Endothelial cell of umbilical vein (primary cell): ENCODE measurements at regions not wholly inside any gene's neighbourhood (a gene's known extent, or its start where the extent isn't known, plus 50 kb on each side); places are given as distances from the start of the nearest gene placed in this dataset.

Source experiments
- BruUV-seq: library from RNA; stranded (reverse); fragments of 400-500 nt; replicated peaks from 2 replicates; lab custom pipeline; 2021; lab: Mats Ljungman, UMichigan
- CTCF ChIA-PET: fragments of 300-600, 350-600 bp; sonication (Branson Sonifier 250); formaldehyde crosslinking; loops from one replicate; lab custom pipeline; 2021; ENCODE audit warnings: antibody characterized with exemption, inconsistent platforms; lab: Charles Lee
- POLR2A ChIA-PET: fragments of 300-600, 350-600 bp; sonication (Branson Sonifier 250); formaldehyde crosslinking; loops from one replicate; lab custom pipeline; 2021; ENCODE audit warnings: antibody characterized with exemption, inconsistent platforms; lab: Charles Lee
- DNase-seq: peaks from one replicate; pipeline ENCODE4 v3.0.0-alpha.2; 2011; ENCODE audit warnings: low read depth, low spot score
- FAIRE-seq: peaks from 2 replicates; lab custom pipeline; 2011; peaks lifted over from hg19 to GRCh38; lab: Jason Lieb, UNC
- H2AFZ ChIP-seq: 2 replicates; pipeline ENCODE4 v1.6.0; 2012; ENCODE audit warnings: low read depth, low read length, control low read depth, inconsistent platforms
- H3K27ac ChIP-seq: 2 replicates; pipeline ENCODE4 v1.5.1; 2011; ENCODE audit warnings: low read depth, mild to moderate bottlenecking, control low read depth, low read length, moderate library complexity; ENCODE audit not compliant: insufficient read depth
- H3K27me3 ChIP-seq, 2 experiments: 2 replicates each; pipeline versions ENCODE4 v1.6.0 to v1.6.1; 2011; ENCODE audit warnings: low read length in 2 of 2, mixed read lengths in 1 of 2; ENCODE audit not compliant: control insufficient read depth in 2 of 2, insufficient read depth in 2 of 2
- H3K36me3 ChIP-seq, 2 experiments: 2 replicates in 1 of 2; 3 replicates in 1 of 2; pipeline ENCODE4 v1.5.1; 2011; ENCODE audit warnings: low read length in 2 of 2, mild to moderate bottlenecking in 1 of 2, moderate library complexity in 1 of 2; ENCODE audit not compliant: control insufficient read depth in 2 of 2, insufficient read depth in 2 of 2; ENCODE audit errors: extremely low read depth in 1 of 2
- H3K4me1 ChIP-seq: 3 replicates; pipeline ENCODE4 v1.5.1; 2011; ENCODE audit warnings: mild to moderate bottlenecking, low read length; ENCODE audit not compliant: control insufficient read depth, insufficient read depth; ENCODE audit errors: extremely low read depth
- H3K4me2 ChIP-seq: 2 replicates; pipeline ENCODE4 v1.6.1; 2011; ENCODE audit warnings: low read length, control low read depth, mixed read lengths; ENCODE audit not compliant: insufficient read depth
- H3K4me3 ChIP-seq, 3 experiments: fragments of 200-600 bp in 1 of 3; sonication (generic), shearing (Covaris generic) in 1 of 3; replicated peaks in 1 of 3; 2 replicates each; pipeline ENCODE4 v1.5.1; 2011 to 2016; ENCODE audit warnings: control low read depth in 3 of 3, low read length in 3 of 3, mild to moderate bottlenecking in 2 of 3, inconsistent platforms in 1 of 3, low read depth in 1 of 3, moderate library complexity in 1 of 3; ENCODE audit not compliant: insufficient read depth in 1 of 3
- H3K79me2 ChIP-seq: 2 replicates; pipeline ENCODE4 v1.6.0; 2012; ENCODE audit warnings: low read length, inconsistent platforms; ENCODE audit not compliant: control insufficient read depth, insufficient read depth
- H3K9ac ChIP-seq: replicated peaks from 2 replicates; pipeline ENCODE3; 2011; ENCODE audit warnings: low read length, control low read depth; ENCODE audit not compliant: insufficient read depth; ENCODE audit errors: extremely low read depth
- H3K9me1 ChIP-seq: replicated peaks from 3 replicates; pipeline ENCODE4 v1.6.0; 2011; ENCODE audit warnings: mild to moderate bottlenecking, low read length; ENCODE audit not compliant: control insufficient read depth, insufficient read depth; ENCODE audit errors: extremely low read depth
- H3K9me3 ChIP-seq: replicated peaks from 2 replicates; pipeline ENCODE4 v1.5.1; 2012; ENCODE audit warnings: low read length, inconsistent platforms; ENCODE audit not compliant: control insufficient read depth, insufficient read depth
- H4K20me1 ChIP-seq: replicated peaks from 2 replicates; pipeline ENCODE3; 2011; ENCODE audit warnings: mild to moderate bottlenecking, low read length; ENCODE audit not compliant: control insufficient read depth, insufficient read depth; ENCODE audit errors: extremely low read depth
- CTCF ChIP-seq, 2 donors: IDR thresholded peaks; 1 replicate in 1 of 2; 2 replicates in 1 of 2; pipeline ENCODE4 v1.5.1; 2011; ENCODE audit warnings: low read length in 2 of 2, mild to moderate bottlenecking in 2 of 2, moderate library complexity in 2 of 2, control low read depth in 1 of 2, inconsistent platforms in 1 of 2, low read depth in 1 of 2; ENCODE audit not compliant: insufficient read depth in 1 of 2; ENCODE audit errors: extremely low read depth in 1 of 2
- EZH2 ChIP-seq: IDR thresholded peaks from 2 replicates; pipeline ENCODE4 v1.6.1; 2012; ENCODE audit warnings: borderline replicate concordance, low read depth, mild to moderate bottlenecking, moderate library complexity, low read length, inconsistent platforms; ENCODE audit not compliant: severe bottlenecking
- FOS ChIP-seq: IDR thresholded peaks from 2 replicates; pipeline ENCODE4 v1.6.1; 2011; ENCODE audit warnings: mild to moderate bottlenecking, low read length, moderate library complexity, borderline replicate concordance; ENCODE audit not compliant: insufficient read depth
- GATA2 ChIP-seq: IDR thresholded peaks from 2 replicates; pipeline ENCODE4 v1.7.0; 2011; ENCODE audit warnings: low read depth, mild to moderate bottlenecking, moderate library complexity, mixed read lengths, low read length; ENCODE audit not compliant: insufficient read length, insufficient read depth
- JUN ChIP-seq: IDR thresholded peaks from 2 replicates; pipeline ENCODE4 v1.6.1; 2011; ENCODE audit warnings: borderline replicate concordance, low read depth; ENCODE audit not compliant: insufficient read length, insufficient read depth
- MAX ChIP-seq: IDR thresholded peaks from 2 replicates; pipeline ENCODE4 v1.6.1; 2011; ENCODE audit not compliant: insufficient read depth, insufficient read length
- MYC ChIP-seq: IDR thresholded peaks from one replicate; pipeline ENCODE4 v1.6.1; 2011; ENCODE audit warnings: mild to moderate bottlenecking, low read depth, low read length
- POLR2A ChIP-seq: IDR thresholded peaks from 2 replicates; pipeline ENCODE4 v1.6.1; 2012; ENCODE audit warnings: low read depth, mild to moderate bottlenecking, control low read depth, low read length
- POLR2AphosphoS5 ChIP-seq: IDR thresholded peaks from 2 replicates; pipeline ENCODE4 v1.6.1; 2012; ENCODE audit warnings: low read depth, mild to moderate bottlenecking, control low read depth, low read length, moderate library complexity; ENCODE audit not compliant: insufficient read depth
- dilution Hi-C: fragments of 300-500 bp; cut with MboI; formaldehyde crosslinking; loops from one replicate; pipeline ENCODE4 v1.15.0; 2019; ENCODE audit warnings: low sequenced_read_pairs; ENCODE audit not compliant: extremely low pct_ligation_motif_present
- intact Hi-C: fragments of 100-400 bp; cut with micrococcal nuclease; formaldehyde crosslinking; loops from one replicate; pipeline ENCODE4 v1.10.0; 2022

- no TSS peak for BruUV-seq
- H3K9me3 ChIP-seq, result no peaks in the 10 kb centered on the region
- no peaks in the 10 kb centered on the region for H3K79me2 ChIP-seq
- FAIRE-seq, result no peak
- H3K4me1 ChIP-seq, result no peaks in the 10 kb centered on the region
- CTCF ChIA-PET, result no interaction called here
- no peak overlapping the region for H3K4me2 ChIP-seq
- intact Hi-C loops, result no loop called here
- H3K36me3 ChIP-seq, result no peaks in the 10 kb centered on the region
- TF ChIP-seq GATA2 (no peak), POLR2AphosphoS5 (no peak), POLR2A (no peak), MYC (no peak), CTCF (IDR thresholded peaks at IDR 0.05; ENCODE audit: extremely low read depth in 1 of 2, insufficient read depth in 1 of 2, low read depth in 1 of 2, low read length in 2 of 2) (no peak), JUN (no peak), FOS (no peak), EZH2 (no peak), MAX (no peak)
- no peaks in the 10 kb centered on the region for H3K27me3 ChIP-seq
- H3K4me3 ChIP-seq, result no peak overlapping the region
- H3K9ac ChIP-seq, result no peak overlapping the region
- dilution Hi-C loops, result no loop called here
- H3K27ac ChIP-seq, result no peak overlapping the region
- no peaks in the 10 kb centered on the region for H3K9me1 ChIP-seq
- no peak for DNase-seq
- no peak overlapping the region for H2AFZ ChIP-seq
- no peaks in the 10 kb centered on the region for H4K20me1 ChIP-seq
- POLR2A ChIA-PET, result no interaction called here
Measured at GRCh38 chrX:121666171-121666570, 618.8 kb downstream of the GLUD2 start.
